Right atrium auricular region (tissue), 2 donors: ENCODE measurements at regions not wholly inside any gene's neighbourhood (a gene's known extent, or its start where the extent isn't known, plus 50 kb on each side); places are given as distances from the start of the nearest gene placed in this dataset.

Source experiments
- DNase-seq: peaks from one replicate; pipeline ENCODE4 v3.0.0-alpha.2; 2019; ENCODE audit warnings: low spot score
- H3K27ac ChIP-seq, 2 donors: fragments of 200-600 bp; sonication (generic); 1 replicate in 1 of 2; 2 replicates in 1 of 2; pipeline ENCODE4 v1.5.1; 2016 to 2019
- H3K27me3 ChIP-seq, 2 donors: fragments of 200-600 bp; sonication (generic); one replicate each; pipeline versions ENCODE4 v1.5.1 to v1.6.0; 2017 to 2019
- H3K36me3 ChIP-seq: fragments of 200-600 bp; sonication (generic); one replicate; pipeline ENCODE4 v1.5.1; 2016
- H3K4me1 ChIP-seq, 2 donors: fragments of 200-600 bp; sonication (generic); one replicate each; pipeline versions ENCODE4 v1.5.1 to v1.6.0; 2017 to 2019
- H3K4me3 ChIP-seq, 2 donors: fragments of 200-600 bp; sonication (generic); 1 replicate in 1 of 2; 2 replicates in 1 of 2; pipeline ENCODE4 v1.5.1; 2017 to 2019; ENCODE audit warnings: mild to moderate bottlenecking in 1 of 2, moderate library complexity in 1 of 2
- H3K9me3 ChIP-seq, 2 donors: fragments of 200-600 bp; sonication (generic); one replicate each; pipeline ENCODE4 v1.5.1; 2019
- CTCF ChIP-seq, 2 donors: fragments of 200-600 bp; sonication (generic); IDR thresholded peaks; one replicate each; pipeline ENCODE4 v1.5.1; 2019; ENCODE audit warnings: antibody characterized with exemption in 2 of 2

- no peak for DNase-seq
- no peaks in the 10 kb centered on the region for H3K4me1 ChIP-seq
- H3K36me3 ChIP-seq = no peaks in the 10 kb centered on the region
- no peak overlapping the region for H3K27ac ChIP-seq
- H3K27me3 ChIP-seq = no peaks in the 10 kb centered on the region
- no peaks in the 10 kb centered on the region for H3K9me3 ChIP-seq
- no peak for TF ChIP-seq CTCF (IDR thresholded peaks at IDR 0.05)
- H3K4me3 ChIP-seq = no peak overlapping the region
Measured at GRCh38 chr9:118008246-118008645, 304.0 kb downstream of the TLR4 start.

- Histone ChIP-seq H3K27me3 (no peaks in the 10 kb centered on the region), H3K36me3 (no peaks in the 10 kb centered on the region), H3K27ac (no peak overlapping the region), H3K4me3 (no peak overlapping the region), H3K9me3 (no peaks in the 10 kb centered on the region), H3K4me1 (no peaks in the 10 kb centered on the region)
- no peak for TF ChIP-seq CTCF (IDR thresholded peaks at IDR 0.05)
- DNase-seq = no peak
Measured at GRCh38 chr9:118009614-118010013, 305.4 kb downstream of the TLR4 start.

GRCh38 chr9:118017607-118018122 lies 313.5 kb downstream of the TLR4 start:
- DNase-seq = no peak
- Histone ChIP-seq H3K27me3 (no peaks in the 10 kb centered on the region), H3K4me3 (no peak overlapping the region), H3K36me3 (no peaks in the 10 kb centered on the region), H3K4me1 (no peaks in the 10 kb centered on the region), H3K27ac (no peak overlapping the region), H3K9me3 (no peaks in the 10 kb centered on the region)
- TF ChIP-seq CTCF (IDR thresholded peaks at IDR 0.05) = no peak

GRCh38 chr9:118023644-118024043 lies 319.4 kb downstream of the TLR4 start:
- no peak overlapping the region for H3K4me3 ChIP-seq
- H3K27me3 ChIP-seq = no peaks in the 10 kb centered on the region
- H3K4me1 ChIP-seq = no peaks in the 10 kb centered on the region
- no peaks in the 10 kb centered on the region for H3K36me3 ChIP-seq
- no peaks in the 10 kb centered on the region for H3K9me3 ChIP-seq
- no peak for TF ChIP-seq CTCF (IDR thresholded peaks at IDR 0.05)
- no peak for DNase-seq
- H3K27ac ChIP-seq = no peak overlapping the region

GRCh38 chr9:118028225-118028624 lies 324.0 kb downstream of the TLR4 start:
- DNase-seq = no peak

More at GRCh38 chr9:118028225-118028624, 324.0 kb downstream of the TLR4 start:
- no peaks in the 10 kb centered on the region for H3K9me3 ChIP-seq
- H3K27ac ChIP-seq = no peak overlapping the region
- no peak for TF ChIP-seq CTCF (IDR thresholded peaks at IDR 0.05)
- no peaks in the 10 kb centered on the region for H3K36me3 ChIP-seq
- H3K27me3 ChIP-seq = no peaks in the 10 kb centered on the region
- no peak overlapping the region for H3K4me3 ChIP-seq
- no peaks in the 10 kb centered on the region for H3K4me1 ChIP-seq
